A172 (cell line): ENCODE measurements at regions not wholly inside any gene's neighbourhood (a gene's known extent, or its start where the extent isn't known, plus 50 kb on each side); places are given as distances from the start of the nearest gene placed in this dataset.
A peak's percentile ranks its signal among the peaks of the same experiment; 100 is the strongest.
"Not testable (repeated sequence)": the region's sequence is repeated elsewhere in the genome, so short reads cannot be mapped to it uniquely, and the experiment has no call there.

Experiments
- DNase-seq: peaks from one replicate; pipeline ENCODE4 v3.0.0-alpha.2; 2015; ENCODE audit warnings: low spot score

DNA sequence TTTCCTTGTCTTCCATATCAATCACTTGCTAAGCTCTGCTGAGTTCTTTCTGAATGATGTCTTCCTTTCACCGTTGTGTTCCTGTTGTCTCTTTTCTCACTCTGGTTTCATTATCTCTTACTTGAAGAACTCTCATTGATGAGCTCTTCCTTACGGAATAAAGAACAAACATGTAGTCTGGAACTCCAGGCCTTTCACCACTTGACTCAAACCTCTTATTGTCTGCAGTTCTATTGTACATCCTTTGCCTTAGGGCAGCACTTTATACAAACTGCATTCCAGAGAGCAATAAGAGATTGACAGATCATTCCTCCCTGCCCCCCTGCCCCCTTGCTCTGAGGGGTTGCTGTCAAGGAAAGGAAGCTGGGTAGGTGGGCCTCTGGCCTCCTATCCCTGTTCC lies 517.4 kb downstream of the TMEM135 start:
- no peak for DNase-seq

DNA sequence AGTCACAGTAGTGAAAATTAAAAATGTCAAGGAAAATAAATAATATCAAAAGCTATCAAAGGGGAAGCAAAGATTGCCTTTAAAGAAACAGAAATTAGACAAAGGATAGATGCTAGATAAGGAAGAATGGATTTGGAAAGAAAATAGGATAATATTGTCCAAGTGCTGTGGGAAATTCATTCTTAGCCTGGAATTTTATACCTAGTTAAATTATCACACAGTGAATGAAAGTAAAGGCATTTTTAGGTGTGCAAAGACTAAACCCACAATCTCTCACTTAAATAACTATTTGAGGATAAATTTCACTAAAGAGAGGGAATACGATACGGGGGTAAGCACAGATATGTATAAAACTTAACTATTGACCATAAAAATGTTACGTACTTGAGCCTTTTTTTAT lies 511.1 kb downstream of the TMEM135 start:
- no peak for DNase-seq

DNA sequence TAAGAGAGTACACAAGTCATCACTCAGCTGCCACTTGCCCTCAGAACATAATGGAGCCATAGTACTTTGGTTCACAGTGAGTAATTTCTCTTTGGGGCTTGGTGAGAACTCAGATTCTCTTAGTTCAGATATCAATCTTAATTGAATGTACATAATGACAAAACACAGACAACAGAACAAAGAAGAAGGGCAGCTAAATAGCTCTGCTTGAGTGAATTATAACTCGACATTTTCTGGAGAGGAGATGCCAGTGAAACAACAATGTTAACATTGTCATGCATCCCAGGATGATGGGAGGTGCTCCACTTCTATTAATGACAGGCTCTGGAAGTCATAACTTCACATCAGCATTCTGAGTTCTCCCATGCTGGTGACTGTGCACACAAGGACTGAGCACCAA lies 508.1 kb downstream of the TMEM135 start:
- no peak for DNase-seq

DNA sequence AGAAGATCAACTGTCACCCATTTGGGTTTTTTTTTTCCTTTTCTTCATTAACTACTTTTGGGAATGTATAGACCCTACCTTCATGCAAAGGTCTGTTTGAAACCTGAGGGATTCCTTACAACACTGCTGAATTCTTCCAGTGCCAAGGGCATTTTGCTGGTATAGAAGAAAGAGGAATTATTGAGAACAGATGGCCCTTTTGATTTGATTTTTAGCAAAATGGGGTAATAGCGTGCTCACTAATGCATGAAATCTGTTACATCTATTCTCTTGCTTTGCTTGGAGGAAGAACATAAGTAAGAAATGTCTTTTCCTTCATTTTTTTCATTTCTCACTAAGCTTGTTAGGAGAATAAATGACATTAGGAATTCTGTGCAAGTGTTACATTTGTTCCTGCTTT lies 501.9 kb downstream of the TMEM135 start:
- no peak for DNase-seq

DNA sequence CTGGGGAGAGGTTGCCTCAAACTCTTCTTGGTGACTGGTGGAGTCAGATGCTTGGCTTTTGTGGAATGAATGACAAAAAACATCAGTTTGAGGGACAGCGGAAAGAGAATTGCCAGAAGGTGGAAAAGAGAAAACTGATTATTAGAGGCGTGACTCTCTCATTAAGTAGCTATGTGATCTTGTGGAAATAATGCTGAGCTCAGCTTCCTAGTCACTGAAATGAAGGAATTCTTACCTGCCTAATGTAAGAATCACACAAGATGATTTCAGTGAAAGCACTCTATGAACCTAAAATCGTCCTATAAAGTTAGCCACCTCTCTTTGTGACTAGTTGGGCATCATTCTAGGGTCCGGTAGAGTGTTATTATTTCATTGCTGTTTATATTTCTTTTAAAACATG lies 498.8 kb downstream of the TMEM135 start:
- no peak for DNase-seq

DNA sequence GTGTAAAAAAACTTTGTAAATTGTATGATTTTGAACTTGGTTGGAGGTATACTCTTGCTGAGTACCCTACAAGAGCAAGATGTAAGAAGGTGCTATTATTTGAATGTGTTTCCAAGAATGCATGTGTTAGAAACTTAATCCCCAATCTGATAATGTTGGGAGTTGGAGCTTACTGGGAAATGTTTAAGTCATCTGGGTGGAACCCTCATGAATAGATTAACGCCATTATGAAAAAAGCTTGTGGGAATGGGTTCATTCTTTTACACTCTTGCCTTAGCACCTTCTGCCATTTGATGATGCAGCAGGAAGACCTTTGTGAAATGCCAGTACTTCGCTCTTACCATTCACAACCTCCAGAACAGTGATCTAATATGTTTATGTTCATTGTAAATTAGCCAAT lies 498.3 kb downstream of the TMEM135 start:
- DNase-seq: no peak

DNA sequence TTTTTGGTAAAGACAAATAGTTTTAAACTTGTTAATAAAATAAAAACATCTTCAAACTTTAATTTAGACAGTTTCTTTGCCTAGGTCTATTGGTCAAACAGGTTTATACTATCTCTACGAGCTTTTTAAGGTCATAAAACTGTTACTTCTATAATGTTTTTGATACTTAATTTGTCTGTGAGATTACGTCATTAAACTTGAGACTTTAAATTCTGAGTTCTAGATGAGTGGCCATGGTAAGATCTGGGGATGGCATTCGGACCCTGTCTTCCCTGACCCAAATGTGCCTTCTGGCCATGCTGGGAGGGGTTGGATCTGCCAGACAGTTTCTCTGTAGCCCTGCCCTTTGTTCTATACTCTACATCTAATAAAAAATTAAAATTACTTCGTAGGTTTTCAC lies 497.8 kb downstream of the TMEM135 start:
- DNase-seq: no peak

DNA sequence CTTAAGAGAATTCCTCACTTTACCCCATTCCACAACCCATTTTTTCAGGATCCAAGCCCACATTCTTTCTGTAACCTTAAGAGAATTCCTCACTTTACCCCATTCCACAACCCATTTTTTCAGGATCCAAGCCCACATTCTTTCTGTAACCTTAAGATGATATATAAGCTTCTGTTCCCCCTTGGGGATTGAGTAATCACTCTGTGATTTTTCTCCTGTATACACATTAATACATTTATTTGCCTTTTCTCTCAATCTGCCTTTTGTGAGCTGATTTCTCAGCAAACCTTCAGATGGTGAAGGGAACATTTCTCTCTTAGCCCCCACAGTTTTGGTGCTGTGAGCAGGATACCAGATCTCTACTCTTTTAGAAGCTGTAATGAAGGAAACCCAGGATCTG lies 494.1 kb downstream of the TMEM135 start:
- not testable (repeated sequence) for DNase-seq

DNA sequence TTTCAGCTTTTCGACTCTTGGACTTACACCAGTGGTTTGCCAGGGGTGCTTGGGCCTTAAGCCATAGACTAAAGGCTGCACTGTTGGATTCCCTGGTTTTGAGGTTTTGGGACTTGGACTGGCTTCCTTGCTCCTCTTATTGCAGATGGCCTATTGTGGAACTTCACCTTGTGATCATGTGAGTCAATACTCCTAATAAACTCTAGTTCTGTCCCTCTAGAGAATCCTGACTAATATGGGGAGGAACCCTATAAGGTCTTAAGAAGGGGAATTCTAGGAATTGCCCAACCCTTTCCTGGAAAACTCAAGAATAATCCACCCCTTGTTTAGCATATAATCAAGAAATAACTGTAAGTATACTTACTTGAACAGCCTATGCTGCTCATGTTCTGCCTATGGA lies 491.8 kb downstream of the TMEM135 start:
- DNase-seq: no peak

DNA sequence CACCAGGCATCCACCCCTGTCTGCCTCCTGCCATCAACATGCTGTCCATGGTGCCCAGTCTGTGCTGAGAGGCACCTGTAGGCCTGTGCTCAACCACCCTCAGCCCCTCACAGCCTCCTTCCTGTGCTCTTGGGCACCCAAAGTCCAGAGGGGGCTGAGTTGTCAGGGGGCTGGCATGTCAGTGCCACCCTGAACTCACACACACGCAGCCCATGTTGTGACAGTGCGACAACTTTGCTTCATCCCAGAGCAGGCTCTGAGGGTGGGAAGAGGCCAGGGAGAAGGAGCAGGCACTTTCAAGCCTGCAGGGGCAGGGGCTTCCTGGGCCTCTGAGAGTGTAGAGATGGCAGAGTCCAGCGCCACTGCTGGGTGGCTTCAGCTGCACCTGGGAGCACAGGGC lies 491.0 kb downstream of the TMEM135 start:
- no peak for DNase-seq

DNA sequence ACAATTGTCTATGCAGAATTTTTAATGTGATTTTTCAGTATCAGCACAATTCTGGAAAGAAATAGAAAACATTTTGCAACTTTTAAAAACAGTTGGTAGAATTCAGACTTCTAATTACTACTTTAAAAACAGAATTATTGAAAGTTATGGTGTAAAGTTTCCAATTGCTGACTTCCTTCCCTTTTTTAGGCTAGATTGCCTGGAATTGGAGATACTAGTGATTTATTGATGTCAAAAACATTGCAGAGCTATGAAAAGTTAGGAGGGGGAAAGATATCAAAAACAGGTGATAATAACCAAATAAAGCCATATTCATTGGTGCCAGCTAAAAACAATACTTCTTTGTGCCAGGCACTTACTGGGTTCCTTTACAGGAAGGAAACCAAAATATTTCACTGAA lies 485.5 kb downstream of the TMEM135 start:
- no peak for DNase-seq

DNA sequence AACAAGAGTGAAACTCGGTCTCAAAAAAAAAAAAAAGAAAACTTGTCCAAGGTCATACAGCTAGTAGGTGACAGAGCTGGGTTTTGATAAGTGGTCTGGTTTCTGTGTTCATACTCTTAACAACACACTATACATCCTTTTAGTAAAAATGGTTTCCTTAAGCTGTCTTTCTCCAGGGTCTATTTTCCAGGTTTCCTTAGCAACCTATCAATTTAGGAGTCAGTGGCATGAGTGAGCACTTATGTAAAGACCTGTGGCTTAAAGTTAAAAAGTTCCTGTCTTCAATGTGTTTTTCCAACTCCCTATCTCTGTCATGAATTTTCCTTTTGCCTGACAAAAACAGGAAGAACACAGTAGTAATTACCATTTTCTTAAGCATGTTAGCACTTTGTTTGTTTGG lies 480.5 kb downstream of the TMEM135 start:
- DNase-seq: no peak

DNA sequence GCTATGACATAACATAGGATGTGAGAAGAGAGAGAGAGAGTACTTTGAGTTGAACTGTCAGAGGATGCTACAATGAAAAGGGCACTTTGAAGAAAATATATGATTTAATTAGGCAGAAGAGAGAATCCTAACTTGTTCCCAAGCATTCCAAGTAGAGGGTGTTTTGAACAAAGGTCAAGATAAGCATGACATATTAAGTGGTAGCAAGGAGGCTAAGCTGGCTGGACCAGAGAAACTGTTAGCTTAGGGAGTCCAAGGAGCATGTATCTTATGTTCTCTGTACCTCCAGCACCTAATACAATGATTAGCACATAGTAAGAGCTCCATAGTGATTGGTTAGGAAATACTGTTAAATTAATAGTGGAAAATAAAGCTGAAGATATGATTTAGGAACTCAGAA lies 479.6 kb downstream of the TMEM135 start:
- no peak for DNase-seq

DNA sequence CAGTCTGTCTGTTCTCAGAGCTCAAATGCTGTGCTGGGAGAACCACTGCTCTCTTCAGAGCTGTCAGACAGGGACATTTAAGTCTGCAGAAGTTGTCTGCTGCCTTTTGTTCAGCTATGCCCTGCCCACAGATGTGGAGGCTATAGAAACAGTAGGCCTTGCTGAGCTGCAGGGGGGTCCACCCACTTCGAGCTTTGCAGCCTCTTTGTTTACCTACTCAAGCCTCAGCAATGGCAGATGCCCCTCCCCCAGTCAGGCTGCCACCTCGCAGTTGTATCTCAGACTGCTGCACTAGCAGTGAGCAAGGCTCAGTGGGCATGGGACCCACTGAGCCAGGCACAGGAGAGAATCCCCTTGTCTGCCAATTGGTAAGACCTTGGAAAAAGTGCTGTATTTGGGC lies 470.0 kb downstream of the TMEM135 start:
- not testable (repeated sequence) for DNase-seq

DNA sequence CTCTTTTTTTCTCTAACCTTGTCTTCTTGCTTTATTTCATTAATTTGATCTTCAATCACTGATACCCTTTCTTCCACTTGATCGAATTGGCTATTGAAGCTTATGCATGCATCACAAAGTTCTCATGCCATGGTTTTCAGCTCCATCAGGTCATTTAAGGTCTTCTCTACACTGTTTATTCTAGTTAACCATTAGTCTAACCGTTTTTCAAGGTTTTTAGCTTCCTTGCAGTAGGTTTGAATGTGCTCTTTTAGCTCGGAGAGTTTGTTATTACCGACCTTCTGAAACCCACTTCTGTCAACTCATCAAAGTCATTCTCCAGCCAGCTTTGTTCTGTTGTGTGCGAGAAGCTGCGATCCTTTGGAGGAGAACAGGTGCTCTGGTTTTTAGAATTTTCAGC lies 469.2 kb downstream of the TMEM135 start:
- DNase-seq: not testable (repeated sequence)

DNA sequence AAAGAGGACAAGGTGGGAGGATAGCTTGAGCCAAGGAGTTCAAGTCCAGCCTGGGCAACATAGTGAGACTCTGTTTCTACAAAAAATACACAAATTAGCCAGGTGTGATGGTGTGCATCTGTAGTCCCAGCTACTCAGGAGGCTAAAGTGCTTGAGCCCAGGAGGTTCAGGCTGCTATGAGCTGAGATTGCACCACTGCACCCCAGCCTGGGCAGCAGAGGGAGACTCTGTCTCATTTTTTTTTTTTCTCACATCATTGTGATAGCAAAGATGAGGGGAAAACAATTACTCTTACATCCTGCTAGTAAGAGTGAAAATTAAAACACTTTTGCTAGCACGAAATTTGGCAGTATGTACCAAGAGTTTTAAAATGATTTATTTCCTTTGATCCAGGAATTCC lies 463.7 kb downstream of the TMEM135 start:
- DNase-seq: no peak

DNA sequence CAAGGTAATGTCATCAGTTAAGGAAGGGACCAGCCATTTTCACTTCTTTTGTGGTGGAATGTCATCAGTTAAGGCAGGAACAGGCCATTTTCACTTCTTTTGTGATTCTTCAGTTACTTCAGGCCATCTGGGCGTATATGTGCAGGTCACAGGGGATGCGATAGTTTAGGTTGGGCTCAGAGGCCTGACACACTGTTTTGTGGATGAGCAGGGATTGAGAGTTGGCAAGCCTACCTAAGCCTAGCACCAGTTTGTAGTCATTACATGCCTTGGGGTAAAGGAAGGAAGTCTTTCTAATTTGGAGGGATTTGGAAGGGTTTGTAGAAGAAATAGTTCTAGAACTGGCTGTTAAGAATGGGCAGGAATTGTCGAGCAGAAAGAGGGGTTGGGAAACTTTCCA lies 457.2 kb downstream of the TMEM135 start:
- DNase-seq: not testable (repeated sequence)

DNA sequence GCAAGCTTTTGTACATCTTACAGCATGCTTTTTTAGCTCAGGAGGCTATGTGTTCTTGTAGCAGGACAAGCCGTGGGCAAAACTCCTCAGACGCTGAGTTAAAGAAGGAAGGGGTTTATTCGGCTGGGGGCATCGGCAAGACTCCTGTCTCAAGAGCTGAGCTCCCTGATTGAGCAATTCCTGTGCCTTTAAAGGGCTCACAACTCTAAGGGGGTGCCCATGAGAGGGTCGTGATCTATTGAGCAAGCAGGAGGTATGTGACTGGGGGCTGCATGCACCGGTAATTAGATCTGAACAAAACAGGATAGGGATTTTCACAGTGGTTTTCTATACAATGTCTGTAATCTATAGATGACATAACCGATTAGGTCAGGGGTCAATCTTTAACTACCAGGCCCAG lies 456.3 kb downstream of the TMEM135 start:
- DNase-seq: not testable (repeated sequence)

DNA sequence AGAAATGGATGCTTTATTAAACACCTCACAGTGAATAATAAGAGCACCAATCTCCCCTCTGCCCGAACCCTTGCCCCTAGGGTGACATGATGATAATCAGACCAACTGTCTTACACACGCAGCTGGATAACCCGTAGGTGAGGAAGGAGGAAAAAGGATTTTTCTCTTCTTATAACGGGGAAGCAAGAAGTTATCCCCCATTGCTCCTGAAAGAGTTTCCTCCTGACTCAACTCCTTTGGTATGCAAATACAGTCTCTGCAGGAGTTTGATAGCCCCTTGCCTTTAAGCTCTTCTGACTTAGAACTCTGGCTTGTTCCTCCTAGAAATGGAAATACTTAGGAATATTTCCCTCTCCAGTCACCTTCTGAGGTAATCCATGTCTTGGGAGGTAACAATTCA lies 455.8 kb downstream of the TMEM135 start:
- no peak for DNase-seq

DNA sequence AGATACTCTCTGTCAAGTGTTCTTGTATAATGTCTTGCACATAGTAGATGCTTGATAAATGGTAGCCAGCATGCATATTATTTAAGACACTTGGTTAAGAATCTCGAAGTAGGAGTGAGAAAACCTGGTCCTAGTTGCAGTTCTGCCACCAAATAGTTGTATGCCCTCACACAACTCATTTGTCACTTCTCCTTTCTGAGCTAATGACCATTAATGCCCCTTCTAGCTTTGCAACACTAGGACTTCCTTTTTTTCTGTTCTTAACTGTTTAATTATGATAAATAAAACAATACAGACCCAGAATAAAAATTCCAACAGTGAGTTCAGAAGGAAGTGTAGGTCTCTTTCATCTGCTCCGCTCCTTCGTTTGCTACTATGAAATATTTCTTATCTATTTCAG lies 453.6 kb downstream of the TMEM135 start:
- DNase-seq: no peak

DNA sequence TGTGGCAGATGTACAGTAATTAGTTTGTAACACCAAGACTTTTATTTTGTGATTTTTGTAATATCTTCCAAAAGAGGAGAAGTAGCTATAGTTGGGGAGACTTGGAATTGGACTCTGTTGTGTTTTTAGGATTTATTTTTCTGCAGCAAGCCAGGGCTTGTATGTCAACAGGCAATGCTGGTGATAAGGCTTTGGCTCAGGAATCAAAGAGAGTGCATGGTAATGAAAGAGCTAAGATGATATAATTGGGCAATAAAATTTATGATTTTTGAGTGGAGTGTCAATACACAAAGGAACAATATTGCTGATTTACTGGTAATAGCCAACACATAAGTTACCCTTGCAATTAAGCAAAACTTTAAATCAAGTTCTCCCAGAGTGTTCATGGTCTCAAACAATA lies 452.9 kb downstream of the TMEM135 start:
- DNase-seq: no peak

DNA sequence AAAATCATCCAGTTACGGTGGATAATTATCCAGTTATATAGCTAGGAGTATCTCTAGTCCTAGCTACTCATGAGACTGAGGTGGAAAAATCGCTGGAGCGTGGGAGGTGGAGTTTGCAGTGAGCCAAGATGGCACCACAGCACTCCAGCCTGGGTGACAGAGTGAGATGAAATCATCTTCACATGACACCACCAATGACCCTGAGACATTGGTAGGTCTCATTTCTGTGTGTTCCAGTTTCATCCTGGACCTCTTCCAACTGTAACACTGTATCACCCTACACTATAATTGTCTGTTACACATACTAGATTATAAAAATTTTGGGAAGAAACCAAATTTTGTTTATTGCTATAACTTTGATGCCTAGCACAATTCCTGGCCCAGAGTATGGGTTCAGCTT lies 446.8 kb downstream of the TMEM135 start:
- no peak for DNase-seq

DNA sequence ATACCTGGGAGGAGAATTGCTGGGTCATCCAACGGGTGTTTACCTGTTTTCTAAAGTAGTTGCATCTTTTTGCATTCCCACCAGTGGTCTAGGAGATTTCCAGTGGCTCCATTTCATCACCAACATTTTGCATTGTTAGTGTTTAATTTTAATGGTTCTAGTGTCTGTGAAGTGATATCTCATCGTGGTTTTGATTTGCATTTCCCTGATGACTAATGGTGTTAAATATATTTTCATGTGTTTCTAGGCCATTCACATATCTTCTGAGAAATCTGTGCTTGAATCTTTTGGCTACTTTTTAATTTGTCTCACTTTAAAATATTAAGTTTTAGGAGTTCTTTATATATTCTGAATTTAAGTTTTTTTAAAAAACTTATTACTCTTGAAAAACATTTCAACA lies 439.6 kb downstream of the TMEM135 start:
- DNase-seq: no peak

DNA sequence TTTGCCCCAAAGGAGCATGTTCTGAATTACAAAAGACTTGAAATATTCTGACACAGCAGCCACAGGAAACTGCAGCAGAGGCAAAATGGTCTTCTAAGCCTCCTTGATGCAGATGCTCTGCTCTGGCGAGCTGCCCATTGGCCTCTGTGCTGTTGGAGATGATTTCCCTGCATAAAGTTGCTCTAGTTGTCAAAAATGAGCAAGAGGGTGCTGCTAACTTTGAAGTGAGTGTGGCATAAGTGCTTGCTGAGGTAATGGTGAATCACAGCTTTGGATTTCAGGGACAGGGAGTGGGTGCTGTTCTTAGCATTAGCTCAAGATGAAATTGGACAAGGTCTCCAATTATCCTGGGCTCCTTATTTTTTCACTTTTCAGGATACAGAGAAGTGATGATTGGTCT lies 435.4 kb downstream of the TMEM135 start:
- DNase-seq: peak; percentile 82

DNA sequence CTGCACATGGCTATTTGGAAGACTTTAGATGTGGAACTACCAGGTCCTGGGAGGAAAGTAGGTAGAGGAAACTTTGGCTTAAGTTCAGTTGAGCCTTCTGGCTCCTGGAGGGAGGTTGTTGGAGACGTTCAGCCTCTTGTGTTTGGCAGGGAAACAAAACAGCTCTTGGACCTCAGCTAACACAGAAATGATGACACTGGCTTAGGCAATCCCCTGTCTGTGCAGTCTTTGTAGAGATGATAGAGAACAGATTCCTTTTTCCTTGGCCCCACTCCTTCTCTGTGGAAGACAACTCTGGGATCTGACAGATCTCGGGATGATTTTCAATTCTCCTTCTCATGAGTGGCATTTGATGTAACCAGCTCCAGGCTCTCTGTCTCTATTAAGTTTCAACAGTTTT lies 428.5 kb downstream of the TMEM135 start:
- DNase-seq: no peak
